ENCODE measurements at regions not wholly inside any gene's neighbourhood (a gene's known extent, or its start where the extent isn't known, plus 50 kb on each side); places are given as distances from the start of the nearest gene placed in this dataset.

DNA sequence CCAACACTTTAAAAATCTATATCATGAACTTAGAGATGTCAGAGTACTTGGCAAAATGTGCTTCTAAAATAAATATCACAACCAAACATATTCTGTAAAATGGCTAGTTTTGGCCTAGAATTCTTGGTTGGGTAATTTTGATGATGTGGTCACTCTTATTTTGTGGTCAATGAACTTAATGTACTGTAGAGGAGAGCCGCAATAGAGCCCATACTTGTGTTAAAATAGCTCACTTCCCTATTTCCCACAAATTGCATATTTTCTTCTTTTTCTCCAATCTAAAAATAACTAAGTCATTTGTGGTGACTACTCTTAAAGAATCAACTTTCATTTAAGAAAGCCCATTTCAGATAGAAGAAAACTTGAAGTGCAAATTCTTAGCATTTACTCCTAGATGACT, 619.4 kb downstream of the CCER1 start:
- no peak overlapping the region for H3K4me3 ChIP-seq (ENCODE audit: low read length)
- H3K27me3 ChIP-seq (ENCODE audit: insufficient read depth, low read length): peaks cover 36% of the 10 kb centered on the region
- no peak overlapping the region for H3K9ac ChIP-seq (ENCODE audit: low read depth, low read length)
- no peaks in the 10 kb centered on the region for H3K9me3 ChIP-seq (ENCODE audit: insufficient read depth, low read depth, low read length)
- peaks cover 24% of the 10 kb centered on the region for H3K4me1 ChIP-seq (ENCODE audit: insufficient read depth, low read length)
- no peaks in the 10 kb centered on the region for H3K36me3 ChIP-seq (ENCODE audit: insufficient read depth, low read depth, low read length)
- H3K27ac ChIP-seq (ENCODE audit: low read length): no peak overlapping the region

DNA sequence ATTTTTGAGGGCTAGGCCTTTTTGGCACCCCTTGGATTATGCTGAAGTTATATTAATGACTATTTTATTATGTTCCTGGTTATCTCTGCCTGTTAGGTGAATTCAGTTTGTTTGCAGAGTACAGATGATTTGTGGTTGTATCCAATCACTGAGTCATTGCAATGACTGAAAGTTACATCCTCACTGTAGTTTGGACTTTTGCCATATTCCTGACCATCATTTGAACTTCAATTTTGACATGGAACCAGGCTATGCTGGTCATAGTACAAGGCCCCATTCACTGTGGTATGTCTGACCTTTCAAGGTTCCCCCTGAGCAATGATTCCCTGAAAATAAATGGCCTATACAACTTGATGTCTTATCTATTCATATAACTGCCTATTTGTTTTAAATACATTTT, 621.0 kb downstream of the CCER1 start:
- peaks cover 34% of the 10 kb centered on the region for H3K27me3 ChIP-seq (ENCODE audit: insufficient read depth, low read length)
- no peak overlapping the region for H3K27ac ChIP-seq (ENCODE audit: low read length)
- no peaks in the 10 kb centered on the region for H3K9me3 ChIP-seq (ENCODE audit: insufficient read depth, low read depth, low read length)
- no peak overlapping the region for H3K9ac ChIP-seq (ENCODE audit: low read depth, low read length)
- no peak overlapping the region for H3K4me3 ChIP-seq (ENCODE audit: low read length)
- no peaks in the 10 kb centered on the region for H3K36me3 ChIP-seq (ENCODE audit: insufficient read depth, low read depth, low read length)
- H3K4me1 ChIP-seq (ENCODE audit: insufficient read depth, low read length): peaks cover 9% of the 10 kb centered on the region

DNA sequence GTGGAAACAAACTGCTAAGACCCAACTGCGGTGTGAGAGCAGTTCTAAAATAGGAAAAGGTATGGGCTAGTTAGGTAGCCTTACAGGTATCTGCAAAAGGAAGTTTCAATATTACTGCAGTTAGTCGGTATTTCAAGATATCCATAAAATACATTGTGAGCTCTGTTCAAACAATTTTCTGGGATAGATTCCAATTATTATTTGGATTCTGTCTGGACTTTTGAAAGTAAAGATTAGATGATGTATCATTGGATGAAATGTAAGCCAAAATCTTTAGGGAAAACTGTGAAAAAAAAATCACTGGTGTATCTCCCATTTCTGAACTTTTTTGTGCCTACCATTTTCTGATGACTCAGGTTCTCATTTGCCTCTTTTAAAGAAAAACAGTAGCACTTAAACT, 621.6 kb downstream of the CCER1 start:
- Histone ChIP-seq H3K27ac (ENCODE audit: low read length) (no peak overlapping the region), H3K4me1 (ENCODE audit: insufficient read depth, low read length) (peaks cover 3% of the 10 kb centered on the region; the same call in 1 of the 2 replicates), H3K4me3 (ENCODE audit: low read length) (no peak overlapping the region), H3K36me3 (ENCODE audit: insufficient read depth, low read depth, low read length) (no peaks in the 10 kb centered on the region), H3K27me3 (ENCODE audit: insufficient read depth, low read length) (peaks cover 34% of the 10 kb centered on the region), H3K9me3 (ENCODE audit: insufficient read depth, low read depth, low read length) (no peaks in the 10 kb centered on the region), H3K9ac (ENCODE audit: low read depth, low read length) (no peak overlapping the region)

DNA sequence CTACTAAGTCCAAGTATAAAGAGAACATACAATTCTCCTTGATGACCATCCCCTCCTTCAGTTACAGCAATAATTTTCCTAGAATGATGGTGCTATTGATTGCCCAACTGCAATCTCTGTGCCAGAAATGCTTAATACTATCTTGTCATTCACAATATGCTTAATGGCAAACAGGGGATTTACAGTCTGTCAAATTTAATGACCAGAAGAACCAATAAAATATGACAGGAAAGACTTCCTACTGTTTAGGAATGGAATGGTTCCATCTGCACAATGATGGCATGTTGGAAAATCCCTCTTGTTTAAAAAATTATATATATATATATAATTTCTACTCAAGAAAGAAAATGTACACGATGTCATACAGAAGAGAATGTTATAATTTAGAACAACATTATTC, 623.2 kb downstream of the CCER1 start:
- no peaks in the 10 kb centered on the region for H3K9me3 ChIP-seq (ENCODE audit: insufficient read depth, low read depth, low read length)

DNA sequence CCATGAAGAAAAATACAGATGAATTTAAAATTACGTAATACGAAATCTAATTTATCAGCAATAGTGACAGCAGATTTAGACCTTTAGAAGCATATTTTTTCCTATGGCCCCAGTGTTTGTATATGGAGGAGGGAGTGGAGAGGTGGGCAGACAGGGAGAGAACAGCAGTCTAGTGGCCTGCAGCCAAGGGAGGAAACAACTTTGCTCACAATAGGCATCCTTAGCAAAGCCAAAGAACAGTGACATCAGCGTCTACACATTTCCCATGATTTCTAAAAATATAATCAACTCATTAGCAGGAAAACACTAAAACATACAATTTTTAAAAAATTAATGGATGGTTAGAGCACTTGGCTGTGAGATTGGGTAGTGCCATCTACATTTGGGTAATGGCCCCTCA, 622.6 kb upstream of the ATP2B1 start:
- H3K27me3 ChIP-seq (ENCODE audit: insufficient read depth, low read length): peaks cover 15% of the 10 kb centered on the region

More for the DNA sequence above, 623.2 kb downstream of the CCER1 start:
- Histone ChIP-seq H3K4me3 (ENCODE audit: low read length) (no peak overlapping the region), H3K36me3 (ENCODE audit: insufficient read depth, low read depth, low read length) (no peaks in the 10 kb centered on the region), H3K27me3 (ENCODE audit: insufficient read depth, low read length) (peaks cover 21% of the 10 kb centered on the region), H3K9ac (ENCODE audit: low read depth, low read length) (no peak overlapping the region), H3K4me1 (ENCODE audit: insufficient read depth, low read length) (peaks cover 3% of the 10 kb centered on the region; the same call in 1 of the 2 replicates), H3K27ac (ENCODE audit: low read length) (no peak overlapping the region)

DNA sequence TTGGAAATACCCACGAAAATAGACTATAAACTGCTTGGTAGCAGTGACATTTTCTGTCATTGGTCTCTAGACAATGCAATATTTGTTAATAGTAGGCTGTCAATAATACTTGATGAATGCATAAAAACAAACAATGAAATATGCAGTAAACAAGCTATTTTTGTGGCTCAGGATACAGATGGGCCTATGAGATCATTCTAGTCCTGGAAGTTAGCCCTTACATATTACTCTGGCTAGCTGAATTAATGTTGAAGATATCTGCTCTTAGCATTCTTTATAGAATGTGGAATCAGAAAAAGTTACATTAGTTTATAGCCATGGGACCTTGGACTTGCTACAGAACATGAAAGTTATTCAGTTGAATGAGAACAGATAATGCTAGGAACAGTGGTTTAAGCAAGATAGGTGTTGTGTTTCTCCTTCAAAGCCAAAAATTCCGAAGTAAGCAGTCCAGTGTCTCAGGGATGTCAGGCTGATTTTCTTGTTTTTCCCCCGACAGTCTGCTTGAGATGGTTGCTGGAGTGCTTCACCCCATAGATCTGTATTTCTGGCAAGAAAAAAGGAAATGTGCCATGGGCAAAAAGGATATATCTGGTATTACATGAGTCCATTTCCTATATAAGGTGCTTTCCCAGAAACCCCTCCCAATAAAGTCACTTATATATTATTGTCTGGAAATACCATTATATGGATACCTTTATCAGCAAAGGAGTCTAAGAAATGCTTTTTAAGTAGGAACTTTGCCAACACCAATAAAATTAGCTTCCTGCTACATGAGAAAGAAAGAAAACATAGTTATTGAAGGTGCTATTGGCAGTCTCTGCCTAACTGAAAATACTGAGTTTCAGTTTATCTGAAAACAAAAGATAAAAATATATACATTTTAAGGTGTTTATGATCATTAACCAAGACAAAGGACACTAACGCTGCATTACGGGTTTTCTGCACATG, 619.4 kb upstream of the ATP2B1 start:
- H3K9me3 ChIP-seq (ENCODE audit: insufficient read depth, low read depth, low read length): no peaks in the 10 kb centered on the region
- no peak overlapping the region for H3K9ac ChIP-seq (ENCODE audit: low read depth, low read length)
- no peaks in the 10 kb centered on the region; the same call in 1 of the 2 replicates for H3K4me1 ChIP-seq (ENCODE audit: insufficient read depth, low read length)
- no peak overlapping the region for H3K4me3 ChIP-seq (ENCODE audit: low read length)
- no peak overlapping the region for H3K27ac ChIP-seq (ENCODE audit: low read length)
- H3K36me3 ChIP-seq (ENCODE audit: insufficient read depth, low read depth, low read length): no peaks in the 10 kb centered on the region
- no peaks in the 10 kb centered on the region for H3K27me3 ChIP-seq (ENCODE audit: insufficient read depth, low read length)

More for the DNA sequence above, 622.6 kb upstream of the ATP2B1 start:
- no peaks in the 10 kb centered on the region for H3K36me3 ChIP-seq (ENCODE audit: insufficient read depth, low read depth, low read length)
- no peaks in the 10 kb centered on the region for H3K9me3 ChIP-seq (ENCODE audit: insufficient read depth, low read depth, low read length)
- no peak overlapping the region for H3K9ac ChIP-seq (ENCODE audit: low read depth, low read length)
- H3K4me3 ChIP-seq (ENCODE audit: low read length): no peak overlapping the region
- no peak overlapping the region for H3K27ac ChIP-seq (ENCODE audit: low read length)
- H3K4me1 ChIP-seq (ENCODE audit: insufficient read depth, low read length): 0 out of 2 replicates have a peak, but pooled peaks cover under 1% of the 10 kb centered on the region

DNA sequence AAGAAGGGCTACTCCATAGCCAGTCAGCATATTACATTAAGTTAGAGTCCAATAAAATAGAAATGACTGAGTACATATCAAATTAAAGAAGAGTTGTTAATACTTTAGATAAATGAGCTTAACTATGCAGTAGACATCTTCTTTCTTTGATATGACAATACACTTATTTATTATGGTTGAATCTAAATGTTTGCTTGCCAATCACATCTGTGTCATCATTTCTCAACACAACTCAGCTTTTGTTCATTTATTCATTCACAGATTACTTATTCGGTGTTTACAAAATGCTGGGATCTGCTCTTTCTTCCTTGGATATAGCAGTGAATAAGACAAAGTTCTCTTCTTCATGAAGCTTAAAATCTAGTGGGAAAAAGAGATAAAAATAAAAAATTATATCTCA, 614.6 kb upstream of the ATP2B1 start:
- Histone ChIP-seq H3K9ac (ENCODE audit: low read depth, low read length) (no peak overlapping the region), H3K4me3 (ENCODE audit: low read length) (no peak overlapping the region), H3K4me1 (ENCODE audit: insufficient read depth, low read length) (peaks cover 16% of the 10 kb centered on the region), H3K27ac (ENCODE audit: low read length) (no peak overlapping the region), H3K9me3 (ENCODE audit: insufficient read depth, low read depth, low read length) (0 out of 2 replicates have a peak, but pooled peaks cover 3% of the 10 kb centered on the region), H3K27me3 (ENCODE audit: insufficient read depth, low read length) (no peaks in the 10 kb centered on the region), H3K36me3 (ENCODE audit: insufficient read depth, low read depth, low read length) (peaks cover 7% of the 10 kb centered on the region; the same call in 1 of the 2 replicates)

DNA sequence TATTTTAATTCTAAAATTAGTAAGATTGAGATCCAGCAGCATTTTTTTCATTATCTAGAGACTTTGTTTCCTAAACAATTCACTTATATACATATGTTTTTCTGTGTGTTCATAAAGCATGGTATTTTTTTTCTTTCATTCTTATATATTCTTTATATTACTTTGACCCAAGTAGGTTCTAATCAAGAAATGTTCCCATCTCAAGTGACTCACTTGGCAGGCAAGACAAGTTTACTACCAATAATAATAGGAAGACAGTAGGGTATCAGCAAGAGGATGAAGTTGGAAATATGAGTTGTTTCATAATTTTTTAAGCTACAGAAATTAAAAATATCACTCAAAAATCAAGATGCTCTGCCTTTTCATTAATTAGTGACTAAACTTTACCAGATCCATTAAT, 613.4 kb upstream of the ATP2B1 start:
- Histone ChIP-seq H3K36me3 (ENCODE audit: insufficient read depth, low read depth, low read length) (peaks cover 7% of the 10 kb centered on the region; the same call in 1 of the 2 replicates), H3K27ac (ENCODE audit: low read length) (peak overlapping the region; percentile 32), H3K4me1 (ENCODE audit: insufficient read depth, low read length) (peaks cover 16% of the 10 kb centered on the region), H3K9ac (ENCODE audit: low read depth, low read length) (no peak overlapping the region), H3K9me3 (ENCODE audit: insufficient read depth, low read depth, low read length) (0 out of 2 replicates have a peak, but pooled peaks cover 3% of the 10 kb centered on the region), H3K4me3 (ENCODE audit: low read length) (peak overlapping the region; percentile 36; the same call in 1 of the 2 replicates), H3K27me3 (ENCODE audit: insufficient read depth, low read length) (no peaks in the 10 kb centered on the region)

DNA sequence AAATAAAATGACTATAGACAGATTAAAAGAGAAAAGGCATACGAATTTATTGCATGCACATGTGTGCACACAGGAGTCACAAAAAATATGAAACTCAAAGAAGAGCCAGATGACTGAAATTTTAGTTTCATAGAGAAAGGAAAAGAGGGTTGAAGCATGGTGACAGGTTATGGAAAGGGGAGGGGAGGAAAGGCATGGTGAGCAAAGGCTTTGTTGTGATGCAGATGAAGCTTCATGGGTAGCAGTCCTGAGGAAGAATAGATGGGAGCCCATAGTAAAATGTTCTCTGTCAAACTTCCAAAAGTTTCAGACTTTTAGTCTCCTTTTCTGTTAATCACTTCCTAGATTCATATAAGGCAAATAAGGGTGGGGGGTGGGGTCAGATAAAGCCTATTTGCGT, 612.7 kb upstream of the ATP2B1 start:
- Histone ChIP-seq H3K4me1 (ENCODE audit: insufficient read depth, low read length) (peaks cover 16% of the 10 kb centered on the region), H3K9ac (ENCODE audit: low read depth, low read length) (peak overlapping the region; percentile 29; the same call in 1 of the 2 replicates), H3K27ac (ENCODE audit: low read length) (peak overlapping the region; percentile 32), H3K4me3 (ENCODE audit: low read length) (peak overlapping the region; percentile 36; the same call in 1 of the 2 replicates), H3K9me3 (ENCODE audit: insufficient read depth, low read depth, low read length) (0 out of 2 replicates have a peak, but pooled peaks cover 3% of the 10 kb centered on the region), H3K36me3 (ENCODE audit: insufficient read depth, low read depth, low read length) (peaks cover 7% of the 10 kb centered on the region; the same call in 1 of the 2 replicates), H3K27me3 (ENCODE audit: insufficient read depth, low read length) (no peaks in the 10 kb centered on the region)

DNA sequence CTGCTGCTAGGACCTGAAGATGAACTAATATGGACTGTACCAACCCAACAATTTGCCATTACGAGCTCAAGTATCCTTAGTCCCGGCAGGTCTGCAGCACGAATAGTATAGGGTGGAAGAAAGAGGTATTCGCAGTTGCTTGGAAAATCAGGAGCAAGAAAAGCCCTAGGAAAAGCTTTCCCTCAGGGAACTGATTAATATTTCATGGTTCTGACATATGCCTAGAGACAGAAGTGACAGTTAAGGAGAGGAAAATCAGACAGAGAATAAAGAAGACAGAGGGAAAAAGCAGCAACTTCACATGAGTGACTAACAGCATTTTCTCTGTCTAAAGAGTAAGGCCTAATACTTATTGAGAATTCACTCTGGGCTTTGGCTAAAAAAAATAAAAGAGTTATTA, 602.9 kb upstream of the ATP2B1 start:
- Histone ChIP-seq H3K36me3 (ENCODE audit: insufficient read depth, low read depth, low read length) (no peaks in the 10 kb centered on the region), H3K4me1 (ENCODE audit: insufficient read depth, low read length) (no peaks in the 10 kb centered on the region), H3K4me3 (ENCODE audit: low read length) (no peak overlapping the region), H3K27me3 (ENCODE audit: insufficient read depth, low read length) (no peaks in the 10 kb centered on the region), H3K27ac (ENCODE audit: low read length) (no peak overlapping the region), H3K9ac (ENCODE audit: low read depth, low read length) (no peak overlapping the region), H3K9me3 (ENCODE audit: insufficient read depth, low read depth, low read length) (no peaks in the 10 kb centered on the region)

DNA sequence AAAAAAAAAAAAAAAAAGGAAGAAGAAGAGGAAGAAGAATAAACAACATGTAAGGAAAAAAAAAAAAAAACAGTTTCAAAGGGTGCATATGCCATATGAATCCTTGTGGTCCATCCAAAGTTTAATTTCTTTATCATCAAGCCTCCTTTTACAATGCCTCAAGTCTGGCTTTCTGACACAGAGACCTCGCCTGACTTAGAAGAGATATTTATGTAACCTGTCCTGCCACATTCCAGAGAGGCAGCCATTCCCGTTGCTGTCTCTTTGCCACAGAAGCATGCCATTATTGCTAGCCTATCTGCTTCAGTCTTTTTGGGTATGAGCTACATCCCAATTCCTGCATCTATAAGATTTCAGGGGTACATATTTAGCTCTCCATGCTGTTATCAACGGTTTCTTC, 596.7 kb upstream of the ATP2B1 start:
- H3K9ac ChIP-seq (ENCODE audit: low read depth, low read length): no peak overlapping the region
- no peaks in the 10 kb centered on the region for H3K36me3 ChIP-seq (ENCODE audit: insufficient read depth, low read depth, low read length)
- H3K9me3 ChIP-seq (ENCODE audit: insufficient read depth, low read depth, low read length): no peaks in the 10 kb centered on the region
- H3K4me3 ChIP-seq (ENCODE audit: low read length): no peak overlapping the region
- H3K27ac ChIP-seq (ENCODE audit: low read length): no peak overlapping the region
- peaks cover 4% of the 10 kb centered on the region; the same call in 1 of the 2 replicates for H3K4me1 ChIP-seq (ENCODE audit: insufficient read depth, low read length)
- no peaks in the 10 kb centered on the region for H3K27me3 ChIP-seq (ENCODE audit: insufficient read depth, low read length)

DNA sequence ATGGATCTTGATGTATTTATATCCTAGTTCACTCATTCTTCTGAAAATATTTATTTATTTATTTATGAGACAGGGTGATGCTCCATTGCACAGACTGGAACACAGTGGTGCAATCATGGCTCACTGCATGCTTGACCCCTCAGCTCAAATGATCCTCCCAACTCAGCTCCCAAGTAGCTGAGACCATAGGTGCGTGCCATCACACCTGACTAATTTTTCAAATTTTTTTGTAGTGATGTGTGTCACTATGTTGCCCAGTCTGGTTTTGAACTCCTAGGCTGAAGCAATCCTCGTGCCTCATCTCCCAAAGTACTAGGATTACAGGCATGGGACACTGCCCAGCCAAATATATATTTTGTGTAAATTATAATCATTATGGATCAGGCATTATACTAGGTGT, 595.6 kb upstream of the ATP2B1 start:
- Histone ChIP-seq H3K4me3 (ENCODE audit: low read length) (no peak overlapping the region), H3K27ac (ENCODE audit: low read length) (no peak overlapping the region), H3K4me1 (ENCODE audit: insufficient read depth, low read length) (peaks cover 4% of the 10 kb centered on the region; the same call in 1 of the 2 replicates), H3K9me3 (ENCODE audit: insufficient read depth, low read depth, low read length) (no peaks in the 10 kb centered on the region), H3K9ac (ENCODE audit: low read depth, low read length) (no peak overlapping the region), H3K27me3 (ENCODE audit: insufficient read depth, low read length) (no peaks in the 10 kb centered on the region), H3K36me3 (ENCODE audit: insufficient read depth, low read depth, low read length) (no peaks in the 10 kb centered on the region)
